K562 (cell line): ENCODE measurements at regions not wholly inside any gene's neighbourhood (a gene's known extent, or its start where the extent isn't known, plus 50 kb on each side); places are given as distances from the start of the nearest gene placed in this dataset.

ENCODE experiments used
- LCOR ChIP-seq: sonication (generic); formaldehyde crosslinking; IDR thresholded peaks from 2 replicates; pipeline ENCODE4 v1.8.0; 2022; ENCODE audit warnings: mild to moderate bottlenecking, missing genetic modification reagents
- NBN ChIP-seq: fragments of 450-650 bp; IDR thresholded peaks from 2 replicates; pipeline ENCODE4 v1.6.1; 2016; ENCODE audit warnings: low read depth, mild to moderate bottlenecking
- NCOA4 ChIP-seq: fragments of 450-650 bp; IDR thresholded peaks from 2 replicates; pipeline ENCODE4 v1.6.1; 2018; ENCODE audit warnings: mild to moderate bottlenecking; ENCODE audit not compliant: partially characterized antibody
- PRMT5 ChIP-seq: sonication (generic); formaldehyde crosslinking; IDR thresholded peaks from 2 replicates; pipeline ENCODE4 v1.5.0; 2020; ENCODE audit warnings: missing genetic modification reagents
- SMARCC2 ChIP-seq: fragments of 450-650 bp; IDR thresholded peaks from 2 replicates; pipeline ENCODE4 v1.6.1; 2017; ENCODE audit warnings: antibody characterized with exemption, moderate library complexity, mild to moderate bottlenecking, low read depth
- ZNF431 ChIP-seq: sonication (generic); formaldehyde crosslinking; IDR thresholded peaks from 2 replicates; pipeline ENCODE4 v1.8.0; 2022; ENCODE audit warnings: mild to moderate bottlenecking, missing genetic modification reagents
- TF ChIP-seq, protein P1 (sequence below): fragments of 450-650 bp; formaldehyde crosslinking; IDR thresholded peaks from 2 replicates; pipeline ENCODE4 v1.4.0; 2020; ENCODE audit warnings: mild to moderate bottlenecking, moderate library complexity
- TF ChIP-seq, protein P2 (sequence below), 3 experiments: fragments of 200-800 bp in 1 of 3; fragments of 250-450 bp in 1 of 3; fragments of 450-650 bp in 1 of 3; sonication (Bioruptor Pico) in 1 of 3; sonication (Bioruptor generic) in 1 of 3; formaldehyde crosslinking in 1 of 3; IDR thresholded peaks; 2 replicates each; pipeline versions ENCODE4 v1.6.1 to v1.8.0; 2016 to 2022; ENCODE audit warnings: mild to moderate bottlenecking in 2 of 3, missing genetic modification characterization in 2 of 3, missing compliant biosample characterization in 1 of 3, moderate library complexity in 1 of 3

DNA sequence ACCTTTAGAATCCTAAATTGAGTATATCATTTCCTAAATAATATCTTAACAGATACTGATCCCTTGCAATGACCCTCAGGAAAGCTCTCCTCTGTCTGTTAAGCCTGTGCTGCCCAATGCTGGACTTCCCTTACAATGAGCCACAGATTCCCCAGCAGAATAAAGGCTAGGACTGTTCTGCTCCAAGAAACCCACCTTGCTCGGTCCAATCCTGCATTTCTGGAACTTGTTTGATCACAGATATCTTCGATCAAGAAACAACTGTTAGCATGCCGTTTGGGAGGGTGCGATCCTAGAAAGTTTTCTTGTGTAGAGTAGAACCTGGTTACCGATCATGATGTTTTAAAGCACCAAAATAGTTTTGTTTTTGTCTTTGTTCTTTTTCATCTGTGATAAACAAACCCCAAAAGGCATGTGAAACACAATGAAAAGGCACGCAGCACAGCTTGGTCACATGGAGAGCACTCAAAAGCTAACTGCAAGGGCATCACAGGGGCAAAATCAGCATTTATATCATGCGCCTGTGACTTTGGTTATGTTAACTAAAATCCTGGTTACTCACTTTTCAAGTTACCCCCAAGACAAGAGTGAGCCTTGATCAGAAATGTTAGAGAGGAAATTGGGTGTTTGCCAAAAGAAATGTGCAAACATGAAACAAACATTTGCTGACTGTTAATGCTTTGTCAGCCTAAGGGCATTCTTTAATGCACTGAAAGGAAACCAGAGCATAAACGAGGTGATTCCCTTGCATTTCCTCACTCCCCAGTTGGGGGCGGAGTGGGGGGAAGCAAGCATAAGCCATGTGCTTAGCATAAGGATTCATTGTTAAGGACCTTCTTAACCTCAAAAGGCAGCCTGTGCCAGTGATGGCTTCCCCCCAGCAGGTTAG, 61.9 kb upstream of the ADAMTS16 start (continued):
- TF ChIP-seq, protein P1, sequence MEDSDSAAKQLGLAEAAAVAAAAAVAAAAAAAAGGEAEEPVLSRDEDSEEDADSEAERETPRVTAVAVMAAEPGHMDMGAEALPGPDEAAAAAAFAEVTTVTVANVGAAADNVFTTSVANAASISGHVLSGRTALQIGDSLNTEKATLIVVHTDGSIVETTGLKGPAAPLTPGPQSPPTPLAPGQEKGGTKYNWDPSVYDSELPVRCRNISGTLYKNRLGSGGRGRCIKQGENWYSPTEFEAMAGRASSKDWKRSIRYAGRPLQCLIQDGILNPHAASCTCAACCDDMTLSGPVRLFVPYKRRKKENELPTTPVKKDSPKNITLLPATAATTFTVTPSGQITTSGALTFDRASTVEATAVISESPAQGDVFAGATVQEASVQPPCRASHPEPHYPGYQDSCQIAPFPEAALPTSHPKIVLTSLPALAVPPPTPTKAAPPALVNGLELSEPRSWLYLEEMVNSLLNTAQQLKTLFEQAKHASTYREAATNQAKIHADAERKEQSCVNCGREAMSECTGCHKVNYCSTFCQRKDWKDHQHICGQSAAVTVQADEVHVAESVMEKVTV = no peak
- TF ChIP-seq SMARCC2 (no peak), NBN (no peak), LCOR (CRISPR knock-in tag) (no peak), NCOA4 (no peak), PRMT5 (CRISPR knock-in tag) (no peak), ZNF431 (CRISPR knock-in tag) (no peak)
- TF ChIP-seq, protein P2, sequence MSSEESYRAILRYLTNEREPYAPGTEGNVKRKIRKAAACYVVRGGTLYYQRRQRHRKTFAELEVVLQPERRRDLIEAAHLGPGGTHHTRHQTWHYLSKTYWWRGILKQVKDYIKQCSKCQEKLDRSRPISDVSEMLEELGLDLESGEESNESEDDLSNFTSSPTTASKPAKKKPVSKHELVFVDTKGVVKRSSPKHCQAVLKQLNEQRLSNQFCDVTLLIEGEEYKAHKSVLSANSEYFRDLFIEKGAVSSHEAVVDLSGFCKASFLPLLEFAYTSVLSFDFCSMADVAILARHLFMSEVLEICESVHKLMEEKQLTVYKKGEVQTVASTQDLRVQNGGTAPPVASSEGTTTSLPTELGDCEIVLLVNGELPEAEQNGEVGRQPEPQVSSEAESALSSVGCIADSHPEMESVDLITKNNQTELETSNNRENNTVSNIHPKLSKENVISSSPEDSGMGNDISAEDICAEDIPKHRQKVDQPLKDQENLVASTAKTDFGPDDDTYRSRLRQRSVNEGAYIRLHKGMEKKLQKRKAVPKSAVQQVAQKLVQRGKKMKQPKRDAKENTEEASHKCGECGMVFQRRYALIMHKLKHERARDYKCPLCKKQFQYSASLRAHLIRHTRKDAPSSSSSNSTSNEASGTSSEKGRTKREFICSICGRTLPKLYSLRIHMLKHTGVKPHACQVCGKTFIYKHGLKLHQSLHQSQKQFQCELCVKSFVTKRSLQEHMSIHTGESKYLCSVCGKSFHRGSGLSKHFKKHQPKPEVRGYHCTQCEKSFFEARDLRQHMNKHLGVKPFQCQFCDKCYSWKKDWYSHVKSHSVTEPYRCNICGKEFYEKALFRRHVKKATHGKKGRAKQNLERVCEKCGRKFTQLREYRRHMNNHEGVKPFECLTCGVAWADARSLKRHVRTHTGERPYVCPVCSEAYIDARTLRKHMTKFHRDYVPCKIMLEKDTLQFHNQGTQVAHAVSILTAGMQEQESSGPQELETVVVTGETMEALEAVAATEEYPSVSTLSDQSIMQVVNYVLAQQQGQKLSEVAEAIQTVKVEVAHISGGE (CRISPR knock-in tag; IDR thresholded peaks at IDR 0.05) = no peak
